ENCODE measurements at regions not wholly inside any gene's neighbourhood (a gene's known extent, or its start where the extent isn't known, plus 50 kb on each side); places are given as distances from the start of the nearest gene placed in this dataset.

- Histone ChIP-seq H3K9me3 (ENCODE audit: control insufficient read depth, insufficient read depth, low read depth, low read length) (no peaks in the 10 kb centered on the region), H3K27ac (ENCODE audit: extremely low read depth, low read depth, low read length) (no peak overlapping the region), H3K36me3 (ENCODE audit: control insufficient read depth in 2 of 2, insufficient read depth in 1 of 2, low read length in 2 of 2) (no peaks in the 10 kb centered on the region), H3K4me1 (ENCODE audit: control insufficient read depth, insufficient read depth, low read length) (no peaks in the 10 kb centered on the region), H3K4me3 (ENCODE audit: low read depth, low read length) (no peak overlapping the region)
- ChIA-PET CTCF (interaction anchor here (0.5 to 0.6 kb wide), 2 partner anchors 37 to 67 kb away, joined by 3 to 7 read pairs; no protein-coding TSS in a partner anchor), POLR2A (no interaction called here)
- no peak for TF ChIP-seq ZNF324 (tag by site-specific recombination; IDR thresholded peaks at IDR 0.05)
These were observed 182.9 kb upstream of the RIOK2 start for GRCh38 chr5:97365918-97366317.

DNA sequence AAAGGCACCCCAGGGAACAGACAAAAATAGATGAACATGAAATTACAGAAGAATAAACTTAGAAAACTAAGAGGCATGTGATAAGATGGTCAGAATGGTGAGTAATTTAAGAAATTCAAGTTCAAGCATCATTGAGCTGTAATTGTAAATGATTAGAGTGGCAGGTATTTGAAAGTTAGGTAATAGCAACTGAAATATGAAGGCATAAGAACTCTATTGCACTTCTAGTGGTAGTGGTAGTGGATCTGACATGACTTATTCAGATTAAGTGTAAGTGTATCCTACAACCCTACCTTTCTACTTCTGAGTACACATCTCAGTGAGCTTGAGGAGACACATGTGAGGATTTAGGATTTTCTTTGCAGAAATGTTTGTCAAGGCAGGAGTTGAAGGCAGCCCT is 192.9 kb upstream of the RIOK2 start:
- H3K4me1 ChIP-seq (ENCODE audit: control insufficient read depth, insufficient read depth, low read length) = no peaks in the 10 kb centered on the region
- ChIA-PET POLR2A (no interaction called here), CTCF (interaction anchor here (0.6 kb wide), 2 partner anchors 538 to 774 kb away, joined by 3 read pairs; no protein-coding TSS in a partner anchor)
- H3K27ac ChIP-seq (ENCODE audit: extremely low read depth, low read depth, low read length) = no peak overlapping the region
- H3K9me3 ChIP-seq (ENCODE audit: control insufficient read depth, insufficient read depth, low read depth, low read length) = no peaks in the 10 kb centered on the region
- no peak overlapping the region for H3K4me3 ChIP-seq (ENCODE audit: low read depth, low read length)
- no peaks in the 10 kb centered on the region for H3K36me3 ChIP-seq (ENCODE audit: control insufficient read depth in 2 of 2, insufficient read depth in 1 of 2, low read length in 2 of 2)
- TF ChIP-seq ZBTB48 (tag by site-specific recombination; IDR thresholded peaks at IDR 0.05) (no peak), ZNF843 (tag by site-specific recombination; IDR thresholded peaks at IDR 0.05) (no peak), OVOL3 (tag by site-specific recombination; IDR thresholded peaks at IDR 0.05) (no peak), ZNF324 (tag by site-specific recombination; IDR thresholded peaks at IDR 0.05) (no peak), KLF8 (tag by site-specific recombination; IDR thresholded peaks at IDR 0.05) (no peak), ZSCAN18 (tag by site-specific recombination; IDR thresholded peaks at IDR 0.05) (no peak), ZNF629 (tag by site-specific recombination; IDR thresholded peaks at IDR 0.05) (no peak)

- TF ChIP-seq ZBTB44 (tag by site-specific recombination; IDR thresholded peaks at IDR 0.05) (no peak), ZNF10 (tag by site-specific recombination; IDR thresholded peaks at IDR 0.05) (no peak), SP7 (tag by site-specific recombination; IDR thresholded peaks at IDR 0.05) (no peak), ZNF366 (tag by site-specific recombination; conservative IDR thresholded peaks at IDR 0.05) (no peak), ZSCAN23 (tag by site-specific recombination; IDR thresholded peaks at IDR 0.05) (no peak), KLF10 (tag by site-specific recombination; IDR thresholded peaks at IDR 0.05) (no peak)
- Histone ChIP-seq H3K9me3 (ENCODE audit: control insufficient read depth, insufficient read depth, low read depth, low read length) (no peaks in the 10 kb centered on the region), H3K36me3 (ENCODE audit: control insufficient read depth in 2 of 2, insufficient read depth in 1 of 2, low read length in 2 of 2) (no peaks in the 10 kb centered on the region), H3K27ac (ENCODE audit: extremely low read depth, low read depth, low read length) (no peak overlapping the region), H3K4me1 (ENCODE audit: control insufficient read depth, insufficient read depth, low read length) (no peaks in the 10 kb centered on the region), H3K4me3 (ENCODE audit: low read depth, low read length) (no peak overlapping the region)
- CTCF ChIA-PET = no interaction called here
- POLR2A ChIA-PET = no interaction called here
These were observed 194.5 kb upstream of the RIOK2 start for GRCh38 chr5:97377582-97377981.

DNA sequence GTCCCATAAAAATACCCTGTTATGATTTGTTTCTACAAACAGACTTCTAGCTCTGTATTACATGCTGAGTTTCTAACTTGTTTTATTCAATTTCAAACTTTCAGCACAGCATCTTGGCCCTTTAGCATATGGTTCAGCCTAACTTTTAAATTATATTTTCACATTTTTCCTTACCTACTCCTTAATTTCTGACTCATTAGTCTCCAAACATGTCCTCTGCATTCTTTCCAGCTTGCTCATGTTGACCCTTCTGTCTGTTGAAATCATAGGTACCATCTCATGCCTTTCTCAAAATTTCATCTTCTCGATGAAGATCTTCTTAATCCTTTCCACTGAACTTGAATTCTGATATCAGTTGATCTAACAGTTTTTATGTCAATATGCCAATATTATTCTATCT is 200.9 kb upstream of the RIOK2 start:
- ChIA-PET CTCF (interaction anchor here (0.6 kb wide), 1 partner anchor 47 kb away, joined by 5 read pairs; no protein-coding TSS in a partner anchor), POLR2A (no interaction called here)
- no peaks in the 10 kb centered on the region for H3K9me3 ChIP-seq (ENCODE audit: control insufficient read depth, insufficient read depth, low read depth, low read length)
- H3K4me3 ChIP-seq (ENCODE audit: low read depth, low read length) = no peak overlapping the region
- H3K36me3 ChIP-seq (ENCODE audit: control insufficient read depth in 2 of 2, insufficient read depth in 1 of 2, low read length in 2 of 2) = no peaks in the 10 kb centered on the region
- H3K27ac ChIP-seq (ENCODE audit: extremely low read depth, low read depth, low read length) = no peak overlapping the region
- H3K4me1 ChIP-seq (ENCODE audit: control insufficient read depth, insufficient read depth, low read length) = no peaks in the 10 kb centered on the region
- TF ChIP-seq SALL2 (tag by site-specific recombination; IDR thresholded peaks at IDR 0.05; ENCODE audit: borderline replicate concordance) (no peak), ZNF23 (tag by site-specific recombination; IDR thresholded peaks at IDR 0.05; ENCODE audit: borderline replicate concordance) (no peak), ZBTB6 (tag by site-specific recombination; IDR thresholded peaks at IDR 0.05) (no peak), ZXDB (tag by site-specific recombination; IDR thresholded peaks at IDR 0.05) (no peak), KLF8 (tag by site-specific recombination; IDR thresholded peaks at IDR 0.05) (no peak)
- TF ChIP-seq, protein P1, sequence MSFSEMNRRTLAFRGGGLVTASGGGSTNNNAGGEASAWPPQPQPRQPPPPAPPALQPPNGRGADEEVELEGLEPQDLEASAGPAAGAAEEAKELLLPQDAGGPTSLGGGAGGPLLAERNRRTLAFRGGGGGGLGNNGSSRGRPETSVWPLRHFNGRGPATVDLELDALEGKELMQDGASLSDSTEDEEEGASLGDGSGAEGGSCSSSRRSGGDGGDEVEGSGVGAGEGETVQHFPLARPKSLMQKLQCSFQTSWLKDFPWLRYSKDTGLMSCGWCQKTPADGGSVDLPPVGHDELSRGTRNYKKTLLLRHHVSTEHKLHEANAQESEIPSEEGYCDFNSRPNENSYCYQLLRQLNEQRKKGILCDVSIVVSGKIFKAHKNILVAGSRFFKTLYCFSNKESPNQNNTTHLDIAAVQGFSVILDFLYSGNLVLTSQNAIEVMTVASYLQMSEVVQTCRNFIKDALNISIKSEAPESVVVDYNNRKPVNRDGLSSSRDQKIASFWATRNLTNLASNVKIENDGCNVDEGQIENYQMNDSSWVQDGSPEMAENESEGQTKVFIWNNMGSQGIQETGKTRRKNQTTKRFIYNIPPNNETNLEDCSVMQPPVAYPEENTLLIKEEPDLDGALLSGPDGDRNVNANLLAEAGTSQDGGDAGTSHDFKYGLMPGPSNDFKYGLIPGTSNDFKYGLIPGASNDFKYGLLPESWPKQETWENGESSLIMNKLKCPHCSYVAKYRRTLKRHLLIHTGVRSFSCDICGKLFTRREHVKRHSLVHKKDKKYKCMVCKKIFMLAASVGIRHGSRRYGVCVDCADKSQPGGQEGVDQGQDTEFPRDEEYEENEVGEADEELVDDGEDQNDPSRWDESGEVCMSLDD (tag by site-specific recombination; IDR thresholded peaks at IDR 0.05) = no peak
- TF ChIP-seq, protein P2, sequence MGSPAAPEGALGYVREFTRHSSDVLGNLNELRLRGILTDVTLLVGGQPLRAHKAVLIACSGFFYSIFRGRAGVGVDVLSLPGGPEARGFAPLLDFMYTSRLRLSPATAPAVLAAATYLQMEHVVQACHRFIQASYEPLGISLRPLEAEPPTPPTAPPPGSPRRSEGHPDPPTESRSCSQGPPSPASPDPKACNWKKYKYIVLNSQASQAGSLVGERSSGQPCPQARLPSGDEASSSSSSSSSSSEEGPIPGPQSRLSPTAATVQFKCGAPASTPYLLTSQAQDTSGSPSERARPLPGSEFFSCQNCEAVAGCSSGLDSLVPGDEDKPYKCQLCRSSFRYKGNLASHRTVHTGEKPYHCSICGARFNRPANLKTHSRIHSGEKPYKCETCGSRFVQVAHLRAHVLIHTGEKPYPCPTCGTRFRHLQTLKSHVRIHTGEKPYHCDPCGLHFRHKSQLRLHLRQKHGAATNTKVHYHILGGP (tag by site-specific recombination; IDR thresholded peaks at IDR 0.05) = no peak
